Endodermal cell (in vitro differentiated cells): ENCODE measurements at regions not wholly inside any gene's neighbourhood (a gene's known extent, or its start where the extent isn't known, plus 50 kb on each side); places are given as distances from the start of the nearest gene placed in this dataset.

Source experiments
- DNase-seq: peaks from one replicate; pipeline ENCODE4 v3.0.0-alpha.2; 2017
- H3K27ac ChIP-seq: 2 replicates; pipeline ENCODE4 v1.5.1; 2013; ENCODE audit warnings: mild to moderate bottlenecking, low read depth, low read length, moderate library complexity
- H3K27me3 ChIP-seq: 2 replicates; pipeline ENCODE4 v1.6.1; 2013; ENCODE audit warnings: mild to moderate bottlenecking, low read length, moderate library complexity; ENCODE audit not compliant: insufficient read depth, control insufficient read depth, poor library complexity, severe bottlenecking
- H3K36me3 ChIP-seq: 2 replicates; pipeline ENCODE4 v1.7.0; 2013; ENCODE audit warnings: mild to moderate bottlenecking, low read length, moderate library complexity; ENCODE audit not compliant: control insufficient read depth, insufficient read depth
- H3K4me1 ChIP-seq: one replicate; pipeline ENCODE4 v1.7.0; 2013; ENCODE audit warnings: low read length; ENCODE audit not compliant: control insufficient read depth, insufficient read depth
- H3K4me3 ChIP-seq: 2 replicates; pipeline ENCODE4 v1.5.1; 2013; ENCODE audit warnings: mild to moderate bottlenecking, low read length, moderate library complexity
- H3K9ac ChIP-seq: 2 replicates; pipeline ENCODE4 v1.6.1; 2013; ENCODE audit warnings: mild to moderate bottlenecking, low read length, moderate library complexity; ENCODE audit not compliant: poor library complexity, severe bottlenecking; ENCODE audit errors: extremely low read depth
- H3K9me3 ChIP-seq: 2 replicates; pipeline ENCODE4 v1.6.1; 2013; ENCODE audit warnings: mild to moderate bottlenecking, low read length, moderate library complexity; ENCODE audit not compliant: control insufficient read depth
- H3K27ac Mint-ChIP-seq: 2 replicates; pipeline ENCODE4 v1.8.0; 2020; ENCODE audit warnings: mixed read lengths
- H3K27me3 Mint-ChIP-seq: 2 replicates; pipeline ENCODE4 v1.8.0; 2021; ENCODE audit warnings: mild to moderate bottlenecking, mixed read lengths; ENCODE audit not compliant: insufficient read depth
- H3K36me3 Mint-ChIP-seq: 2 replicates; pipeline ENCODE4 v1.8.0; 2020; ENCODE audit warnings: low read depth, mixed read lengths
- H3K4me1 Mint-ChIP-seq: 2 replicates; pipeline ENCODE4 v1.8.0; 2020; ENCODE audit warnings: mixed read lengths
- H3K4me3 Mint-ChIP-seq: 2 replicates; pipeline ENCODE4 v1.8.0; 2020; ENCODE audit warnings: mild to moderate bottlenecking, moderate library complexity, mixed read lengths
- H3K9me3 Mint-ChIP-seq: 2 replicates; pipeline ENCODE4 v1.8.0; 2020; ENCODE audit warnings: mild to moderate bottlenecking, mixed read lengths
- CTCF ChIP-seq: fragments of 200-600 bp; sonication (generic); conservative IDR thresholded peaks from 2 replicates; pipeline ENCODE4 v1.5.0; 2021; ENCODE audit warnings: antibody characterized with exemption, mild to moderate bottlenecking
- WGBS, 2 experiments: methylation state at CpG; one replicate each; pipeline versions ENCODE4 v1.1.5 to v1.1.7; 2013; ENCODE audit warnings: missing lambda C conversion rate in 2 of 2, mixed read lengths in 1 of 2; ENCODE audit not compliant: insufficient coverage in 1 of 2, insufficient read length in 1 of 2; 5-methylcytosine and 5-hydroxymethylcytosine counted together

- TF ChIP-seq CTCF: no peak
- no peaks in the 10 kb centered on the region for H3K4me1 Mint-ChIP-seq
- WGBS, 2 experiments: no CpG with 5 or more reads among the region's 1 CpG
- H3K27ac Mint-ChIP-seq: no peak overlapping the region
- no peak overlapping the region for H3K27ac ChIP-seq
- no peak overlapping the region for H3K4me3 ChIP-seq
- no peaks in the 10 kb centered on the region for H3K9me3 Mint-ChIP-seq
- H3K27me3 ChIP-seq: no peaks in the 10 kb centered on the region
- no peaks in the 10 kb centered on the region for H3K36me3 Mint-ChIP-seq
- H3K4me1 ChIP-seq: no peaks in the 10 kb centered on the region
- no peak overlapping the region for H3K4me3 Mint-ChIP-seq
- no peaks in the 10 kb centered on the region for H3K36me3 ChIP-seq
- H3K9me3 ChIP-seq: no peaks in the 10 kb centered on the region
- peaks cover 6% of the 10 kb centered on the region for H3K27me3 Mint-ChIP-seq
- no peak for DNase-seq
- no peak overlapping the region for H3K9ac ChIP-seq
Measured at GRCh38 chr4:92231511-92231910, 72.3 kb upstream of the GRID2 start.

GRCh38 chr4:92232566-92232965 lies 71.2 kb upstream of the GRID2 start:
- H3K4me1 ChIP-seq: no peaks in the 10 kb centered on the region
- no peak overlapping the region for H3K27ac Mint-ChIP-seq

GRCh38 chr4:92234393-92235176 lies 69.2 kb upstream of the GRID2 start:
- 86% methylated on average over 4 of the region's 4 CpGs; no CpG with 5 or more reads in 1 of the 2 experiments for WGBS, 2 experiments
- TF ChIP-seq CTCF: no peak
- Histone ChIP-seq H3K36me3 (no peaks in the 10 kb centered on the region), H3K9me3 (peaks cover 7% of the 10 kb centered on the region), H3K4me1 (no peaks in the 10 kb centered on the region), H3K4me3 (no peak overlapping the region), H3K27me3 (no peaks in the 10 kb centered on the region), H3K9ac (no peak overlapping the region), H3K27ac (no peak overlapping the region)
- Mint-ChIP-seq H3K36me3 (no peaks in the 10 kb centered on the region), H3K27me3 (peaks cover 22% of the 10 kb centered on the region), H3K27ac (no peak overlapping the region), H3K4me3 (no peak overlapping the region), H3K4me1 (no peaks in the 10 kb centered on the region), H3K9me3 (peaks cover 6% of the 10 kb centered on the region)
- DNase-seq: no peak

More at GRCh38 chr4:92232566-92232965, 71.2 kb upstream of the GRID2 start:
- Histone ChIP-seq H3K9ac (no peak overlapping the region), H3K9me3 (no peaks in the 10 kb centered on the region), H3K27me3 (no peaks in the 10 kb centered on the region), H3K4me3 (no peak overlapping the region), H3K27ac (no peak overlapping the region), H3K36me3 (no peaks in the 10 kb centered on the region)
- Mint-ChIP-seq H3K36me3 (no peaks in the 10 kb centered on the region), H3K4me3 (no peak overlapping the region), H3K9me3 (no peaks in the 10 kb centered on the region), H3K4me1 (no peaks in the 10 kb centered on the region), H3K27me3 (peaks cover 6% of the 10 kb centered on the region)
- DNase-seq: no peak
- no peak for TF ChIP-seq CTCF
